WTC11 (cell line): ENCODE measurements at regions not wholly inside any gene's neighbourhood (a gene's known extent, or its start where the extent isn't known, plus 50 kb on each side); places are given as distances from the start of the nearest gene placed in this dataset.

Source experiments
- ATAC-seq: fragments of 200-7000 bp; cut with Tn5 transposase; 2 replicates; pipeline ENCODE4 v1.10.0; 2021; ENCODE audit warnings: mild to moderate bottlenecking, moderate library complexity
- CTCF ChIA-PET: fragments of 300-600 bp; sonication (Branson Sonifier 250); formaldehyde crosslinking; loops from one replicate; lab custom pipeline; 2021; ENCODE audit warnings: antibody characterized with exemption; lab: Charles Lee
- POLR2A ChIA-PET: fragments of 350-600 bp; sonication (Branson Sonifier 250); formaldehyde crosslinking; loops from one replicate; lab custom pipeline; 2021; ENCODE audit warnings: antibody characterized with exemption; lab: Charles Lee
- DNase-seq: peaks from one replicate; pipeline ENCODE4 v3.0.0; 2021; ENCODE audit warnings: low spot score
- H3K27ac Mint-ChIP-seq: 2 replicates; pipeline ENCODE4 v1.8.0; 2021; ENCODE audit warnings: mixed read lengths
- H3K27me3 Mint-ChIP-seq: 2 replicates; pipeline ENCODE4 v1.8.0; 2021; ENCODE audit warnings: low read depth, mild to moderate bottlenecking, moderate library complexity, mixed read lengths
- H3K36me3 Mint-ChIP-seq: 2 replicates; pipeline ENCODE4 v1.8.0; 2021; ENCODE audit warnings: mixed read lengths
- H3K4me1 Mint-ChIP-seq: 2 replicates; pipeline ENCODE4 v1.8.0; 2022; ENCODE audit warnings: mixed read lengths
- H3K4me3 Mint-ChIP-seq: 2 replicates; pipeline ENCODE4 v1.8.0; 2021; ENCODE audit warnings: mild to moderate bottlenecking, moderate library complexity, mixed read lengths
- H3K9me3 Mint-ChIP-seq: 2 replicates; pipeline ENCODE4 v1.8.0; 2021; ENCODE audit warnings: mixed read lengths
- ATF1 ChIP-seq: sonication (generic); formaldehyde crosslinking; IDR thresholded peaks from 2 replicates; pipeline ENCODE4 v1.8.1; 2023; ENCODE audit warnings: mild to moderate bottlenecking, moderate library complexity, missing genetic modification reagents
- FOXJ3 ChIP-seq: sonication (generic); formaldehyde crosslinking; IDR thresholded peaks from 2 replicates; pipeline ENCODE4 v1.9.0; 2021; ENCODE audit warnings: missing genetic modification reagents, mild to moderate bottlenecking, borderline replicate concordance
- IRF2 ChIP-seq: sonication (generic); formaldehyde crosslinking; IDR thresholded peaks from 2 replicates; pipeline ENCODE4 v1.8.0; 2022; ENCODE audit warnings: low read depth, missing genetic modification reagents, borderline replicate concordance
- NFATC4 ChIP-seq: fragments of 250-450 bp; sonication (Bioruptor Pico); IDR thresholded peaks from 2 replicates; pipeline ENCODE4 v1.9.0; 2021; ENCODE audit warnings: mild to moderate bottlenecking
- NR1H2 ChIP-seq: sonication (generic); formaldehyde crosslinking; IDR thresholded peaks from 2 replicates; pipeline ENCODE4 v1.9.0; 2021; ENCODE audit warnings: mild to moderate bottlenecking, moderate library complexity, missing genetic modification reagents
- RELA ChIP-seq: sonication (generic); formaldehyde crosslinking; IDR thresholded peaks from 2 replicates; pipeline ENCODE4 v1.8.1; 2022; ENCODE audit warnings: missing genetic modification reagents, mild to moderate bottlenecking, borderline replicate concordance
- ZNF671 ChIP-seq: fragments of 250-450 bp; sonication (Bioruptor Pico); IDR thresholded peaks from 2 replicates; pipeline ENCODE4 v1.8.0; 2021; ENCODE audit warnings: mild to moderate bottlenecking
- TF ChIP-seq, protein P1 (sequence below): fragments of 250-450 bp; sonication (Bioruptor Pico); conservative IDR thresholded peaks from 2 replicates; pipeline ENCODE4 v1.9.0; 2021; ENCODE audit warnings: mild to moderate bottlenecking
- TF ChIP-seq, protein P2 (sequence below): sonication (generic); formaldehyde crosslinking; IDR thresholded peaks from 2 replicates; pipeline ENCODE4 v1.8.0; 2023; ENCODE audit warnings: missing genetic modification reagents
- TF ChIP-seq, protein P3 (sequence below): sonication (generic); formaldehyde crosslinking; IDR thresholded peaks from 2 replicates; pipeline ENCODE4 v1.8.1; 2023; ENCODE audit warnings: mild to moderate bottlenecking, missing genetic modification reagents, moderate library complexity
- TF ChIP-seq, protein P4 (sequence below): sonication (generic); formaldehyde crosslinking; IDR thresholded peaks from 2 replicates; pipeline ENCODE4 v1.8.1; 2023; ENCODE audit warnings: mild to moderate bottlenecking, missing genetic modification reagents, moderate library complexity
- TF ChIP-seq, protein P5 (sequence below): sonication (generic); formaldehyde crosslinking; IDR thresholded peaks from 2 replicates; pipeline ENCODE4 v1.8.1; 2023; ENCODE audit warnings: mild to moderate bottlenecking, missing genetic modification reagents
- TF ChIP-seq, protein P6 (sequence below): sonication (generic); formaldehyde crosslinking; IDR thresholded peaks from 2 replicates; pipeline ENCODE4 v1.8.0; 2023; ENCODE audit warnings: missing genetic modification reagents, mild to moderate bottlenecking, borderline replicate concordance
- TF ChIP-seq, protein P7 (sequence below): sonication (generic); formaldehyde crosslinking; IDR thresholded peaks from 2 replicates; pipeline ENCODE4 v1.8.0; 2023; ENCODE audit warnings: mild to moderate bottlenecking, missing genetic modification reagents
- TF ChIP-seq, protein P8 (sequence below): sonication (generic); formaldehyde crosslinking; IDR thresholded peaks from 2 replicates; pipeline ENCODE4 v1.8.0; 2022; ENCODE audit warnings: mild to moderate bottlenecking, missing genetic modification reagents
- TF ChIP-seq, protein P9 (sequence below): sonication (generic); formaldehyde crosslinking; IDR thresholded peaks from 2 replicates; pipeline ENCODE4 v1.8.1; 2022; ENCODE audit warnings: mild to moderate bottlenecking, moderate library complexity, missing genetic modification reagents
- TF ChIP-seq, protein P10 (sequence below): fragments of 250-450 bp; sonication (Bioruptor Pico); IDR thresholded peaks from 2 replicates; pipeline ENCODE4 v1.9.0; 2021; ENCODE audit warnings: moderate library complexity, mild to moderate bottlenecking, inconsistent platforms, borderline replicate concordance

DNA sequence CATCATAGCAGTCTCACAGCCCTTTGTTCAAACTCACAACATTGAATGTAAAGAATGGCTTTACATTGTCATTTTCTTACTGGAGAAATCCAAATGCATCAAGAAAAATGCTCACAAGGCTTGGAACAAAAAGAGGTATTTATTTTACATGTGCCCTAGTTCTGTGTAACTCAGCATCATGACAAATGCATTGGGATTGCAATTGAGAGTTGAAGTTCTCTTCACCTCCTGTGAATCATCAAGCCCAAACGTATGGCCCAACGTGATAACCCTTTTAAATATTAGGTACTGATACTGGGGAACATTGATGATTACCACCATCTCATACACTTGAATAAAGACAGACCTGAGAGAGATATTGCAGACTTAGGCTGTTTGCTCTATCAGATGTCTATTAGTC, 61.6 kb downstream of the GASK1B start:
- Mint-ChIP-seq H3K4me3 (no peak overlapping the region), H3K36me3 (no peaks in the 10 kb centered on the region), H3K9me3 (peaks cover 6% of the 10 kb centered on the region), H3K27ac (no peak overlapping the region), H3K4me1 (peaks cover 32% of the 10 kb centered on the region), H3K27me3 (no peaks in the 10 kb centered on the region)
- no peak for DNase-seq
- ATAC-seq: no peak
- ChIA-PET POLR2A (no interaction called here), CTCF (no interaction called here)
- TF ChIP-seq, protein P1, sequence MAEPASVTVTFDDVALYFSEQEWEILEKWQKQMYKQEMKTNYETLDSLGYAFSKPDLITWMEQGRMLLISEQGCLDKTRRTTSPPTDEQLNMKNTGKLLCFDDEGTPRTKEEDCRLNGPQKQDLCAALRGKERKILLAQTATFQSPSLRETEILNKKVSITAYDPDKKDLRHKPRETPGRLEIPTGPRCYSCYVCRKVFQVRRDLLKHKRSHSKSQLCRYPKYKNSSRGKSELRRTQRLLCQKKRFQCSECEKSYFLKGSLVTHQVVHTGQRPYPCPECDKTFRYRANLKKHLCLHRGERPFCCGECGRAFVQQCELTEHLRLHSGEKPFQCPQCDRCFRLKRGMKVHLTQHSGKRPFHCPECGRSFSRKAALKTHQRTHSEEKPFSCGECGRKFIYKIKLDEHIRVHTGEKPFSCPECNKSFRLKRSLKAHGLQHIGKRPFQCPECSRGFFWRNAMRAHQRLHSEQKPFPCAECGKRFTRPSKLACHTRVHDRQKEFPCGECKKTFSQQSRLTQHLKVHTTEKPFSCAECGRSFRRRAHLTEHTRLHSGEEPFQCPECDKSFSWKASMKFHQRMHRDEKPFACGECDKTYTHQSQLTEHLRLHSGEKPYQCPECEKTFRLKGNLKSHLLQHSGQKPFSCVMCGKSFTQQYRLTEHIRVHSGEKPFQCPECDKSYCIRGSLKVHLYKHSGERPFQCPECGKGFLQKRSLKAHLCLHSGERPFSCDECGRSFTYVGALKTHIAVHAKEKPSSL (CRISPR knock-in tag): no peak
- TF ChIP-seq NR1H2 (CRISPR knock-in tag) (no peak), ATF1 (no peak), NFATC4 (CRISPR knock-in tag) (no peak), RELA (CRISPR knock-in tag) (no peak), ZNF671 (no peak), FOXJ3 (CRISPR knock-in tag) (no peak), IRF2 (CRISPR knock-in tag) (no peak)
- TF ChIP-seq, protein P2, sequence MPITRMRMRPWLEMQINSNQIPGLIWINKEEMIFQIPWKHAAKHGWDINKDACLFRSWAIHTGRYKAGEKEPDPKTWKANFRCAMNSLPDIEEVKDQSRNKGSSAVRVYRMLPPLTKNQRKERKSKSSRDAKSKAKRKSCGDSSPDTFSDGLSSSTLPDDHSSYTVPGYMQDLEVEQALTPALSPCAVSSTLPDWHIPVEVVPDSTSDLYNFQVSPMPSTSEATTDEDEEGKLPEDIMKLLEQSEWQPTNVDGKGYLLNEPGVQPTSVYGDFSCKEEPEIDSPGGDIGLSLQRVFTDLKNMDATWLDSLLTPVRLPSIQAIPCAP (CRISPR knock-in tag): no peak
- TF ChIP-seq, protein P3, sequence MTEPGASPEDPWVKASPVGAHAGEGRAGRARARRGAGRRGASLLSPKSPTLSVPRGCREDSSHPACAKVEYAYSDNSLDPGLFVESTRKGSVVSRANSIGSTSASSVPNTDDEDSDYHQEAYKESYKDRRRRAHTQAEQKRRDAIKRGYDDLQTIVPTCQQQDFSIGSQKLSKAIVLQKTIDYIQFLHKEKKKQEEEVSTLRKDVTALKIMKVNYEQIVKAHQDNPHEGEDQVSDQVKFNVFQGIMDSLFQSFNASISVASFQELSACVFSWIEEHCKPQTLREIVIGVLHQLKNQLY (CRISPR knock-in tag): no peak
- TF ChIP-seq, protein P4, sequence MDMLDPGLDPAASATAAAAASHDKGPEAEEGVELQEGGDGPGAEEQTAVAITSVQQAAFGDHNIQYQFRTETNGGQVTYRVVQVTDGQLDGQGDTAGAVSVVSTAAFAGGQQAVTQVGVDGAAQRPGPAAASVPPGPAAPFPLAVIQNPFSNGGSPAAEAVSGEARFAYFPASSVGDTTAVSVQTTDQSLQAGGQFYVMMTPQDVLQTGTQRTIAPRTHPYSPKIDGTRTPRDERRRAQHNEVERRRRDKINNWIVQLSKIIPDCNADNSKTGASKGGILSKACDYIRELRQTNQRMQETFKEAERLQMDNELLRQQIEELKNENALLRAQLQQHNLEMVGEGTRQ (CRISPR knock-in tag): no peak
- TF ChIP-seq, protein P5, sequence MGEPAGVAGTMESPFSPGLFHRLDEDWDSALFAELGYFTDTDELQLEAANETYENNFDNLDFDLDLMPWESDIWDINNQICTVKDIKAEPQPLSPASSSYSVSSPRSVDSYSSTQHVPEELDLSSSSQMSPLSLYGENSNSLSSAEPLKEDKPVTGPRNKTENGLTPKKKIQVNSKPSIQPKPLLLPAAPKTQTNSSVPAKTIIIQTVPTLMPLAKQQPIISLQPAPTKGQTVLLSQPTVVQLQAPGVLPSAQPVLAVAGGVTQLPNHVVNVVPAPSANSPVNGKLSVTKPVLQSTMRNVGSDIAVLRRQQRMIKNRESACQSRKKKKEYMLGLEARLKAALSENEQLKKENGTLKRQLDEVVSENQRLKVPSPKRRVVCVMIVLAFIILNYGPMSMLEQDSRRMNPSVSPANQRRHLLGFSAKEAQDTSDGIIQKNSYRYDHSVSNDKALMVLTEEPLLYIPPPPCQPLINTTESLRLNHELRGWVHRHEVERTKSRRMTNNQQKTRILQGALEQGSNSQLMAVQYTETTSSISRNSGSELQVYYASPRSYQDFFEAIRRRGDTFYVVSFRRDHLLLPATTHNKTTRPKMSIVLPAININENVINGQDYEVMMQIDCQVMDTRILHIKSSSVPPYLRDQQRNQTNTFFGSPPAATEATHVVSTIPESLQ (CRISPR knock-in tag): no peak
- TF ChIP-seq, protein P6, sequence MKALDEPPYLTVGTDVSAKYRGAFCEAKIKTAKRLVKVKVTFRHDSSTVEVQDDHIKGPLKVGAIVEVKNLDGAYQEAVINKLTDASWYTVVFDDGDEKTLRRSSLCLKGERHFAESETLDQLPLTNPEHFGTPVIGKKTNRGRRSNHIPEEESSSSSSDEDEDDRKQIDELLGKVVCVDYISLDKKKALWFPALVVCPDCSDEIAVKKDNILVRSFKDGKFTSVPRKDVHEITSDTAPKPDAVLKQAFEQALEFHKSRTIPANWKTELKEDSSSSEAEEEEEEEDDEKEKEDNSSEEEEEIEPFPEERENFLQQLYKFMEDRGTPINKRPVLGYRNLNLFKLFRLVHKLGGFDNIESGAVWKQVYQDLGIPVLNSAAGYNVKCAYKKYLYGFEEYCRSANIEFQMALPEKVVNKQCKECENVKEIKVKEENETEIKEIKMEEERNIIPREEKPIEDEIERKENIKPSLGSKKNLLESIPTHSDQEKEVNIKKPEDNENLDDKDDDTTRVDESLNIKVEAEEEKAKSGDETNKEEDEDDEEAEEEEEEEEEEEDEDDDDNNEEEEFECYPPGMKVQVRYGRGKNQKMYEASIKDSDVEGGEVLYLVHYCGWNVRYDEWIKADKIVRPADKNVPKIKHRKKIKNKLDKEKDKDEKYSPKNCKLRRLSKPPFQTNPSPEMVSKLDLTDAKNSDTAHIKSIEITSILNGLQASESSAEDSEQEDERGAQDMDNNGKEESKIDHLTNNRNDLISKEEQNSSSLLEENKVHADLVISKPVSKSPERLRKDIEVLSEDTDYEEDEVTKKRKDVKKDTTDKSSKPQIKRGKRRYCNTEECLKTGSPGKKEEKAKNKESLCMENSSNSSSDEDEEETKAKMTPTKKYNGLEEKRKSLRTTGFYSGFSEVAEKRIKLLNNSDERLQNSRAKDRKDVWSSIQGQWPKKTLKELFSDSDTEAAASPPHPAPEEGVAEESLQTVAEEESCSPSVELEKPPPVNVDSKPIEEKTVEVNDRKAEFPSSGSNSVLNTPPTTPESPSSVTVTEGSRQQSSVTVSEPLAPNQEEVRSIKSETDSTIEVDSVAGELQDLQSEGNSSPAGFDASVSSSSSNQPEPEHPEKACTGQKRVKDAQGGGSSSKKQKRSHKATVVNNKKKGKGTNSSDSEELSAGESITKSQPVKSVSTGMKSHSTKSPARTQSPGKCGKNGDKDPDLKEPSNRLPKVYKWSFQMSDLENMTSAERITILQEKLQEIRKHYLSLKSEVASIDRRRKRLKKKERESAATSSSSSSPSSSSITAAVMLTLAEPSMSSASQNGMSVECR (CRISPR knock-in tag): no peak
- TF ChIP-seq, protein P7, sequence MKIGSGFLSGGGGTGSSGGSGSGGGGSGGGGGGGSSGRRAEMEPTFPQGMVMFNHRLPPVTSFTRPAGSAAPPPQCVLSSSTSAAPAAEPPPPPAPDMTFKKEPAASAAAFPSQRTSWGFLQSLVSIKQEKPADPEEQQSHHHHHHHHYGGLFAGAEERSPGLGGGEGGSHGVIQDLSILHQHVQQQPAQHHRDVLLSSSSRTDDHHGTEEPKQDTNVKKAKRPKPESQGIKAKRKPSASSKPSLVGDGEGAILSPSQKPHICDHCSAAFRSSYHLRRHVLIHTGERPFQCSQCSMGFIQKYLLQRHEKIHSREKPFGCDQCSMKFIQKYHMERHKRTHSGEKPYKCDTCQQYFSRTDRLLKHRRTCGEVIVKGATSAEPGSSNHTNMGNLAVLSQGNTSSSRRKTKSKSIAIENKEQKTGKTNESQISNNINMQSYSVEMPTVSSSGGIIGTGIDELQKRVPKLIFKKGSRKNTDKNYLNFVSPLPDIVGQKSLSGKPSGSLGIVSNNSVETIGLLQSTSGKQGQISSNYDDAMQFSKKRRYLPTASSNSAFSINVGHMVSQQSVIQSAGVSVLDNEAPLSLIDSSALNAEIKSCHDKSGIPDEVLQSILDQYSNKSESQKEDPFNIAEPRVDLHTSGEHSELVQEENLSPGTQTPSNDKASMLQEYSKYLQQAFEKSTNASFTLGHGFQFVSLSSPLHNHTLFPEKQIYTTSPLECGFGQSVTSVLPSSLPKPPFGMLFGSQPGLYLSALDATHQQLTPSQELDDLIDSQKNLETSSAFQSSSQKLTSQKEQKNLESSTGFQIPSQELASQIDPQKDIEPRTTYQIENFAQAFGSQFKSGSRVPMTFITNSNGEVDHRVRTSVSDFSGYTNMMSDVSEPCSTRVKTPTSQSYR (CRISPR knock-in tag): no peak
- TF ChIP-seq, protein P8, sequence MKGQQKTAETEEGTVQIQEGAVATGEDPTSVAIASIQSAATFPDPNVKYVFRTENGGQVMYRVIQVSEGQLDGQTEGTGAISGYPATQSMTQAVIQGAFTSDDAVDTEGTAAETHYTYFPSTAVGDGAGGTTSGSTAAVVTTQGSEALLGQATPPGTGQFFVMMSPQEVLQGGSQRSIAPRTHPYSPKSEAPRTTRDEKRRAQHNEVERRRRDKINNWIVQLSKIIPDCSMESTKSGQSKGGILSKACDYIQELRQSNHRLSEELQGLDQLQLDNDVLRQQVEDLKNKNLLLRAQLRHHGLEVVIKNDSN: no peak
- TF ChIP-seq, protein P9, sequence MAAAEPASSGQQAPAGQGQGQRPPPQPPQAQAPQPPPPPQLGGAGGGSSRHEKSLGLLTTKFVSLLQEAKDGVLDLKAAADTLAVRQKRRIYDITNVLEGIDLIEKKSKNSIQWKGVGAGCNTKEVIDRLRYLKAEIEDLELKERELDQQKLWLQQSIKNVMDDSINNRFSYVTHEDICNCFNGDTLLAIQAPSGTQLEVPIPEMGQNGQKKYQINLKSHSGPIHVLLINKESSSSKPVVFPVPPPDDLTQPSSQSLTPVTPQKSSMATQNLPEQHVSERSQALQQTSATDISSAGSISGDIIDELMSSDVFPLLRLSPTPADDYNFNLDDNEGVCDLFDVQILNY (CRISPR knock-in tag): no peak
- TF ChIP-seq, protein P10, sequence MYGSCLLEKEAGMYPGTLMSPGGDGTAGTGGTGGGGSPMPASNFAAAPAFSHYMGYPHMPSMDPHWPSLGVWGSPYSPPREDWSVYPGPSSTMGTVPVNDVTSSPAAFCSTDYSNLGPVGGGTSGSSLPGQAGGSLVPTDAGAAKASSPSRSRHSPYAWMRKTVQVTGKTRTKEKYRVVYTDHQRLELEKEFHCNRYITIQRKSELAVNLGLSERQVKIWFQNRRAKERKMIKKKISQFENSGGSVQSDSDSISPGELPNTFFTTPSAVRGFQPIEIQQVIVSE (CRISPR knock-in tag): no peak
